ENCODE measurements at regions not wholly inside any gene's neighbourhood (a gene's known extent, or its start where the extent isn't known, plus 50 kb on each side); places are given as distances from the start of the nearest gene placed in this dataset.

GRCh38 chr10:120018695-120019094, 126.2 kb downstream of the SEC23IP start:
- POLR2A ChIA-PET: no interaction called here
- CTCF ChIA-PET: no interaction called here
- no peak for DNase-seq (ENCODE audit: extremely low spot score)
- TF ChIP-seq LEF1 (IDR thresholded peaks at IDR 0.05; ENCODE audit: borderline replicate concordance) (no peak), CTBP1 (IDR thresholded peaks at IDR 0.05; ENCODE audit: borderline replicate concordance) (no peak), ZNF384 (IDR thresholded peaks at IDR 0.05) (no peak), HDGF (IDR thresholded peaks at IDR 0.05; ENCODE audit: borderline replicate concordance) (no peak), ARNT (IDR thresholded peaks at IDR 0.05) (no peak), TARDBP (IDR thresholded peaks at IDR 0.05) (no peak), FOXA1 (IDR thresholded peaks at IDR 0.05) (no peak), SP1 (IDR thresholded peaks at IDR 0.05) (no peak), FOXM1 (IDR thresholded peaks at IDR 0.05; ENCODE audit: borderline replicate concordance) (no peak)
- TF ChIP-seq, protein P1, sequence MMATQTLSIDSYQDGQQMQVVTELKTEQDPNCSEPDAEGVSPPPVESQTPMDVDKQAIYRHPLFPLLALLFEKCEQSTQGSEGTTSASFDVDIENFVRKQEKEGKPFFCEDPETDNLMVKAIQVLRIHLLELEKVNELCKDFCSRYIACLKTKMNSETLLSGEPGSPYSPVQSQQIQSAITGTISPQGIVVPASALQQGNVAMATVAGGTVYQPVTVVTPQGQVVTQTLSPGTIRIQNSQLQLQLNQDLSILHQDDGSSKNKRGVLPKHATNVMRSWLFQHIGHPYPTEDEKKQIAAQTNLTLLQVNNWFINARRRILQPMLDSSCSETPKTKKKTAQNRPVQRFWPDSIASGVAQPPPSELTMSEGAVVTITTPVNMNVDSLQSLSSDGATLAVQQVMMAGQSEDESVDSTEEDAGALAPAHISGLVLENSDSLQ (IDR thresholded peaks at IDR 0.05): no peak

- TF ChIP-seq, protein P1 (IDR thresholded peaks at IDR 0.05): no peak
- TF ChIP-seq FOXA1 (IDR thresholded peaks at IDR 0.05): no peak
- POLR2A ChIA-PET: no interaction called here
- CTCF ChIA-PET: no interaction called here
- DNase-seq (ENCODE audit: extremely low spot score): no peak
These were observed 127.0 kb downstream of the SEC23IP start for GRCh38 chr10:120019568-120019967.

DNA sequence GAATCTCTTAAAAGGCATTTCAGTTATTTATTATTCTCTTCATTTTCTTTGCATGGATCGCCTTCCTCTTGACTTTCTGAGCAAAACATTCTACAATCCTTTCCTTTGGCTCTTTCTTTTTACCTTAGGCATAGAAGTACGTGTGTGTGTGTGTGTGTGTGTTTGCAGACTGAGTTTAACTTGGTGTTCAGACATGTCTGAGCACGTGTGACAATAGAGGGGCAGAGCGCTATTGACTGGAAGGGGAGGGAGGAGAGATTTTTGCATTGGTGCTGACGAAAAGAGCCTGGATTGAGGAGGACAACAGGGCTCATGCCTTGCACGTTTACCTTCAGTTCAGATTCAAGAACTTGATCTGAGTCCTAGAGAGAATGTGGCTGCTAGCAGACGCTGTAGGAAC, 129.8 kb downstream of the SEC23IP start:
- ChIA-PET CTCF (no interaction called here), POLR2A (no interaction called here)
- no peak for DNase-seq (ENCODE audit: extremely low spot score)
- TF ChIP-seq TARDBP (IDR thresholded peaks at IDR 0.05) (no peak), SP1 (IDR thresholded peaks at IDR 0.05) (no peak), FOXK2 (IDR thresholded peaks at IDR 0.05) (no peak), HDGF (IDR thresholded peaks at IDR 0.05; ENCODE audit: borderline replicate concordance) (no peak), ARNT (IDR thresholded peaks at IDR 0.05) (no peak), SUZ12 (IDR thresholded peaks at IDR 0.05) (no peak), BHLHE40 (IDR thresholded peaks at IDR 0.05; ENCODE audit: borderline replicate concordance) (no peak), NFRKB (IDR thresholded peaks at IDR 0.05) (no peak), L3MBTL2 (conservative IDR thresholded peaks at IDR 0.05) (no peak), FOXM1 (IDR thresholded peaks at IDR 0.05; ENCODE audit: borderline replicate concordance) (no peak)
- TF ChIP-seq, protein P1 (IDR thresholded peaks at IDR 0.05): no peak

- ChIA-PET CTCF (no interaction called here), POLR2A (no interaction called here)
- DNase-seq (ENCODE audit: extremely low spot score): no peak
- no peak for TF ChIP-seq FOXM1 (IDR thresholded peaks at IDR 0.05; ENCODE audit: borderline replicate concordance)
These were observed 141.7 kb downstream of the SEC23IP start for GRCh38 chr10:120034236-120034635.

- no peak for DNase-seq (ENCODE audit: extremely low spot score)
- ChIA-PET POLR2A (no interaction called here), CTCF (interaction anchor here (0.6 kb wide), 1 partner anchor 21 kb away, joined by 3 read pairs; no protein-coding TSS in a partner anchor)
- TF ChIP-seq ELF4 (IDR thresholded peaks at IDR 0.05) (no peak), SP1 (IDR thresholded peaks at IDR 0.05) (no peak), FOXM1 (IDR thresholded peaks at IDR 0.05; ENCODE audit: borderline replicate concordance) (no peak), ZNF384 (IDR thresholded peaks at IDR 0.05) (no peak), FOXK2 (IDR thresholded peaks at IDR 0.05) (no peak), ARNT (IDR thresholded peaks at IDR 0.05) (no peak), SUZ12 (IDR thresholded peaks at IDR 0.05) (no peak), CTBP1 (IDR thresholded peaks at IDR 0.05; ENCODE audit: borderline replicate concordance) (no peak), HDGF (IDR thresholded peaks at IDR 0.05; ENCODE audit: borderline replicate concordance) (no peak), LEF1 (IDR thresholded peaks at IDR 0.05; ENCODE audit: borderline replicate concordance) (no peak), TARDBP (IDR thresholded peaks at IDR 0.05) (no peak), BHLHE40 (IDR thresholded peaks at IDR 0.05; ENCODE audit: borderline replicate concordance) (no peak), FOXA1 (IDR thresholded peaks at IDR 0.05) (no peak)
- TF ChIP-seq, protein P1 (IDR thresholded peaks at IDR 0.05): no peak
These were observed 146.5 kb downstream of the SEC23IP start for GRCh38 chr10:120039046-120039445.

DNA sequence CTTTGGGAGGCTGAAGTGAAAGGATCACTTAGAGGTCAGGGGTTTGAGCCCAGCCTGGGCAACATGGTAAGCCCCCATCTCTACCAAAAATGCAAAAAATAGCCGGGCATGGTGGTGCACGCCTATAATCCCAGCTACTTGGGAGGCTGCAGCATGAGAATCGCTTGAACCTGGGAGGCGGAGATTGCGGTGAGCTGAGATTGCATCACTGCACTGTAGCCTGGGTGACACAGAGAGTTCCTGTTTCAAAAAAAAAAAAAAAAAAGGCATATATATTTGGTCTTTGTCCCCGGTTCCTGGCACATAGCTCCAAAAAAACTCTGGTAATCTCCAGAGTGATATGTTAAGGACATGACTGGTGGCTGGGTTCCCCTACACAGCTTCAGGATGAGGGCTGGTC, 147.3 kb downstream of the SEC23IP start:
- POLR2A ChIA-PET: no interaction called here
- DNase-seq (ENCODE audit: extremely low spot score): no peak
- CTCF ChIA-PET: interaction anchor here (0.6 kb wide), 3 partner anchors 22 to 438 kb away, joined by 3 to 4 read pairs (median 3); no protein-coding TSS in a partner anchor
- no peak for TF ChIP-seq ELF4 (IDR thresholded peaks at IDR 0.05)
- no peak for TF ChIP-seq FOXK2 (IDR thresholded peaks at IDR 0.05)
- no peak for TF ChIP-seq L3MBTL2 (conservative IDR thresholded peaks at IDR 0.05)
- TF ChIP-seq LEF1 (IDR thresholded peaks at IDR 0.05; ENCODE audit: borderline replicate concordance): no peak
- TF ChIP-seq ZNF384 (IDR thresholded peaks at IDR 0.05): no peak
- no peak for TF ChIP-seq TARDBP (IDR thresholded peaks at IDR 0.05)
- TF ChIP-seq FOXM1 (IDR thresholded peaks at IDR 0.05; ENCODE audit: borderline replicate concordance): no peak
- TF ChIP-seq SUZ12 (IDR thresholded peaks at IDR 0.05): no peak
- TF ChIP-seq HDGF (IDR thresholded peaks at IDR 0.05; ENCODE audit: borderline replicate concordance): no peak
- no peak for TF ChIP-seq NFRKB (IDR thresholded peaks at IDR 0.05)
- no peak for TF ChIP-seq SP1 (IDR thresholded peaks at IDR 0.05)
- TF ChIP-seq, protein P1 (IDR thresholded peaks at IDR 0.05): no peak
